ENCODE measurements at regions not wholly inside any gene's neighbourhood (a gene's known extent, or its start where the extent isn't known, plus 50 kb on each side); places are given as distances from the start of the nearest gene placed in this dataset.

GRCh38 chr5:97412959-97413358 lies 229.9 kb upstream of the RIOK2 start:
- intact Hi-C loops (cut with DNase I; ENCODE audit: low total_unique reads): no loop called here
- DNase-seq (ENCODE audit: low spot score in 2 of 2): no peak
- H3K4me3 ChIP-seq: no peak overlapping the region
- H3K9me3 ChIP-seq: no peaks in the 10 kb centered on the region
- H3K27me3 ChIP-seq: no peaks in the 10 kb centered on the region
- H3K36me3 ChIP-seq: no peaks in the 10 kb centered on the region
- H3K27ac ChIP-seq: no peak overlapping the region
- TF ChIP-seq CTCF (IDR thresholded peaks at IDR 0.05): no peak
- no peak for TF ChIP-seq POLR2AphosphoS5 (IDR thresholded peaks at IDR 0.05)
- TF ChIP-seq POLR2A (IDR thresholded peaks at IDR 0.05): no peak
- H3K4me1 ChIP-seq: no peaks in the 10 kb centered on the region

- intact Hi-C loops (cut with DNase I; ENCODE audit: low total_unique reads): no loop called here
These were observed 234.9 kb upstream of the RIOK2 start for GRCh38 chr5:97417986-97418385.

GRCh38 chr5:97418462-97418861 lies 235.4 kb upstream of the RIOK2 start:
- Histone ChIP-seq H3K9me3 (no peaks in the 10 kb centered on the region), H3K27ac (no peak overlapping the region), H3K27me3 (no peaks in the 10 kb centered on the region), H3K4me3 (no peak overlapping the region), H3K4me1 (no peaks in the 10 kb centered on the region), H3K36me3 (no peaks in the 10 kb centered on the region)
- no peak for DNase-seq (ENCODE audit: low spot score in 2 of 2)
- intact Hi-C loops (cut with DNase I; ENCODE audit: low total_unique reads): no loop called here
- TF ChIP-seq POLR2A (IDR thresholded peaks at IDR 0.05) (no peak), CTCF (IDR thresholded peaks at IDR 0.05) (no peak), POLR2AphosphoS5 (IDR thresholded peaks at IDR 0.05) (no peak)

More at GRCh38 chr5:97417986-97418385, 234.9 kb upstream of the RIOK2 start:
- no peaks in the 10 kb centered on the region for H3K36me3 ChIP-seq
- H3K9me3 ChIP-seq: no peaks in the 10 kb centered on the region
- DNase-seq (ENCODE audit: low spot score in 2 of 2): no peak
- no peaks in the 10 kb centered on the region for H3K27me3 ChIP-seq
- no peak overlapping the region for H3K27ac ChIP-seq
- no peak overlapping the region for H3K4me3 ChIP-seq
- no peaks in the 10 kb centered on the region for H3K4me1 ChIP-seq
- TF ChIP-seq CTCF (IDR thresholded peaks at IDR 0.05): no peak

GRCh38 chr5:97420646-97421045 lies 237.6 kb upstream of the RIOK2 start:
- no peak overlapping the region for H3K4me3 ChIP-seq
- no peak for DNase-seq (ENCODE audit: low spot score in 2 of 2)
- H3K9me3 ChIP-seq: no peaks in the 10 kb centered on the region
- H3K4me1 ChIP-seq: no peaks in the 10 kb centered on the region
- H3K36me3 ChIP-seq: no peaks in the 10 kb centered on the region
- no peak overlapping the region for H3K27ac ChIP-seq
- TF ChIP-seq CTCF (IDR thresholded peaks at IDR 0.05): no peak
- TF ChIP-seq POLR2A (IDR thresholded peaks at IDR 0.05): no peak
- TF ChIP-seq POLR2AphosphoS5 (IDR thresholded peaks at IDR 0.05): no peak
- intact Hi-C loops (cut with DNase I; ENCODE audit: low total_unique reads): no loop called here
- no peaks in the 10 kb centered on the region for H3K27me3 ChIP-seq

DNA sequence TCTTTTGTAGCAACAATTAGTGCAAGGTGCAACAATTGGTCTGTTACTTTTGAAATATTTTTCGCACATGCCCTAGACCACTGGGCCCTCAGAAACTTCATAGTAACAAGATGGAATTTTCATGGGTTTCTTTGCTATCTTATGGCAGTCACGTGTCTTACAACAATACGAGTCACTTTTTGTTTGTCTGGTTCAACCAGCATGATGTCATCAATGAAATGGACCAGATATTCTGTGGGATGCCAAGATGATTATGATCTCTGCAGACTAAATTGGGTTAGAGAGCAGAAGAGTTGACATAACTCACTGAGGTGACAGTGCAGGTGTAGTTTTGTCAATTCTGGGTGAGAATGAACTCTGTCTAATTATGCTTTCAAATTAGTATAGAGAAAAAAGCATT lies 239.6 kb upstream of the RIOK2 start:
- Histone ChIP-seq H3K27ac (no peak overlapping the region), H3K4me3 (no peak overlapping the region), H3K27me3 (no peaks in the 10 kb centered on the region), H3K4me1 (no peaks in the 10 kb centered on the region), H3K9me3 (no peaks in the 10 kb centered on the region), H3K36me3 (no peaks in the 10 kb centered on the region)
- no peak for DNase-seq (ENCODE audit: low spot score in 2 of 2)
- intact Hi-C loops (cut with DNase I; ENCODE audit: low total_unique reads): no loop called here
- TF ChIP-seq POLR2AphosphoS5 (IDR thresholded peaks at IDR 0.05): no peak

DNA sequence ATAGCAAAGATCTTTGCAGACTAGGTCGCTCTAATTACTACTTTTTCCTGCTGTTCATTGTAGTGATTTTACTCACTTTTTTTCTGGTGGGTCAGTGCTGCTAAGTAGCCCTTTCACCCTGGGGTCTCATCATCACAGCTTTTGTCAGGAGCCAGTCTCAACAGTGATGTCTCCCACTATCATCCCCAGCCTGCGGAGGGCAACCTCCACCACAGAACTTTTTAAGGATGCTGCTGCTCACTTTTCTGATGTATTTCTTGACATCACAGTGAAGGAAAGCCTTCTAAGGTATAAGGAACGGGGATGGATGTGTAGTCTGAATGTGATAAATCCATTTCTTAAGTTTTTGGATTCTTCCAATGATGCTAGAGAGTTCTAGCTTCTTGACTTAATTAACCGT lies 242.5 kb upstream of the RIOK2 start:
- H3K9me3 ChIP-seq: no peaks in the 10 kb centered on the region
- no peaks in the 10 kb centered on the region for H3K4me1 ChIP-seq
- H3K36me3 ChIP-seq: no peaks in the 10 kb centered on the region
- no peak overlapping the region for H3K27ac ChIP-seq
- no peak overlapping the region for H3K4me3 ChIP-seq
- TF ChIP-seq POLR2AphosphoS5 (IDR thresholded peaks at IDR 0.05) (no peak), POLR2A (IDR thresholded peaks at IDR 0.05) (no peak), CTCF (IDR thresholded peaks at IDR 0.05) (no peak)
- no peak for DNase-seq (ENCODE audit: low spot score in 2 of 2)
- intact Hi-C loops (cut with DNase I; ENCODE audit: low total_unique reads): no loop called here
- no peaks in the 10 kb centered on the region for H3K27me3 ChIP-seq
